ENCODE measurements at regions not wholly inside any gene's neighbourhood (a gene's known extent, or its start where the extent isn't known, plus 50 kb on each side); places are given as distances from the start of the nearest gene placed in this dataset.

DNA sequence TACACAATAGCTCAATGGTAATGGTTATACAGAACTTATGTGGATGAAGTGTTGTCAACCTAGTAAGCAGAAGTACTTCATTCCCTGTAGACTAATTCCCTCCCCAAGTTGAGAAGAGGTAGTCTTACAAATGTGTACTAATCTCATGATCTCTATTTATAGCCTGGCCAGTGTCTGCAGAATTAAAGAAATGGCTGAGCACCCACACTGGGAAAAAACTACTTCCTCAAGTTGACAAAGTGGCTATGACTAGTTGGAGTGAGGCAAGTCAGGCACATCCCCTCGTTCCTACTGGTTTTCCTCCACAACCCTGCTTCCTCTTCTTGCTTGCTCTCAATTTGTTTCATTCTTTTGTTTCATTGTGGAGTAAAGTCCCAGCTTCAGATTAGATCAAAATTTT is 566.7 kb upstream of the ZNF717 start:
- no peak overlapping the region for H3K27ac ChIP-seq (replicated peaks)
- TF ChIP-seq SPI1 (IDR thresholded peaks at IDR 0.05; ENCODE audit: borderline replicate concordance, low read depth) (peak; percentile 17; the same call in 1 of the 2 replicates), POLR2AphosphoS5 (IDR thresholded peaks at IDR 0.05; ENCODE audit: low read depth) (no peak)
- H3K27me3 ChIP-seq (ENCODE audit: insufficient read depth, poor library complexity, severe bottlenecking): no peaks in the 10 kb centered on the region
- peak; percentile 21 to 61 for DNase-seq (ENCODE audit: low read depth in 1 of 2, low spot score in 1 of 2)
- H3K4me3 ChIP-seq (replicated peaks; ENCODE audit: insufficient read depth, low read length): no peak overlapping the region

DNA sequence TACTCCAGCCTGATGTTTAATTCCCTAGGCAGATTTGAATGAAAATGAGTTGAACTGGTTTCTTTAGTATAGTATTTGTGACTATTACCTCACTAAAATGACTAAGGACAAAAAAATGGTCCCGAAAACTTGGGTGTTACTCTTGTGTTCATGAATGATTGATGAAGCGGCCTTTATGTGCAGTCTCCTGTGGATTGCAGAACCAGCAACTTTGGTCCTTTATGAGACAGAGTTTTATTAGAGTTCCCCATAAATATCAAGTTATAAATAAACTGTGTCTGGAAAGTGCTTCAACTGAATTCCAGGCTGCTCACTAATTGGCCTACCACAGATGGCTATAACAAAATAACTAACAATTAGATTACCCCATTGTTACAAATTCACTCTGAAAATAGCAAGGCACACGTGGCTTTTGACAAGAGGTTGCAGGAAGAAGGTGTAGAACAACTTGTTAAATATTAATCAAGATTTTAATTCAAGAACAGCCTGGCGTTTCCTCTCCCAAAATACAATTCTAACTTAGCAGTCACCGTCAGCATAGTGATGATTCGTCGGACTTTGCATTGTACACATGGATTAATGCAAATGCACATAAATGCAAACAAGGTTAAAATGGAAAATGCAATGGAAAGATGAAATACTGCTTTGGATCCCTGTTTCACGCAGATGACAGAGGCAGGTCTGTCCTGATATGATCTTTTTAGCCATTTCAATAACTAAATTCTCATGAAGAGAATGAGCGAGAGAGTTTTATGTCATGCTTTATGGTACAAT is 567.3 kb upstream of the ZNF717 start:
- DNase-seq (ENCODE audit: low read depth in 1 of 2, low spot score in 1 of 2): no peak
- Histone ChIP-seq H3K27ac (replicated peaks) (peak overlapping the region; percentile 27; the same call in 1 of the 2 replicates), H3K4me3 (replicated peaks; ENCODE audit: insufficient read depth, low read length) (no peak overlapping the region), H3K27me3 (ENCODE audit: insufficient read depth, poor library complexity, severe bottlenecking) (no peaks in the 10 kb centered on the region)
- TF ChIP-seq, protein P1, sequence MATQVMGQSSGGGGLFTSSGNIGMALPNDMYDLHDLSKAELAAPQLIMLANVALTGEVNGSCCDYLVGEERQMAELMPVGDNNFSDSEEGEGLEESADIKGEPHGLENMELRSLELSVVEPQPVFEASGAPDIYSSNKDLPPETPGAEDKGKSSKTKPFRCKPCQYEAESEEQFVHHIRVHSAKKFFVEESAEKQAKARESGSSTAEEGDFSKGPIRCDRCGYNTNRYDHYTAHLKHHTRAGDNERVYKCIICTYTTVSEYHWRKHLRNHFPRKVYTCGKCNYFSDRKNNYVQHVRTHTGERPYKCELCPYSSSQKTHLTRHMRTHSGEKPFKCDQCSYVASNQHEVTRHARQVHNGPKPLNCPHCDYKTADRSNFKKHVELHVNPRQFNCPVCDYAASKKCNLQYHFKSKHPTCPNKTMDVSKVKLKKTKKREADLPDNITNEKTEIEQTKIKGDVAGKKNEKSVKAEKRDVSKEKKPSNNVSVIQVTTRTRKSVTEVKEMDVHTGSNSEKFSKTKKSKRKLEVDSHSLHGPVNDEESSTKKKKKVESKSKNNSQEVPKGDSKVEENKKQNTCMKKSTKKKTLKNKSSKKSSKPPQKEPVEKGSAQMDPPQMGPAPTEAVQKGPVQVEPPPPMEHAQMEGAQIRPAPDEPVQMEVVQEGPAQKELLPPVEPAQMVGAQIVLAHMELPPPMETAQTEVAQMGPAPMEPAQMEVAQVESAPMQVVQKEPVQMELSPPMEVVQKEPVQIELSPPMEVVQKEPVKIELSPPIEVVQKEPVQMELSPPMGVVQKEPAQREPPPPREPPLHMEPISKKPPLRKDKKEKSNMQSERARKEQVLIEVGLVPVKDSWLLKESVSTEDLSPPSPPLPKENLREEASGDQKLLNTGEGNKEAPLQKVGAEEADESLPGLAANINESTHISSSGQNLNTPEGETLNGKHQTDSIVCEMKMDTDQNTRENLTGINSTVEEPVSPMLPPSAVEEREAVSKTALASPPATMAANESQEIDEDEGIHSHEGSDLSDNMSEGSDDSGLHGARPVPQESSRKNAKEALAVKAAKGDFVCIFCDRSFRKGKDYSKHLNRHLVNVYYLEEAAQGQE (IDR thresholded peaks at IDR 0.05; ENCODE audit: insufficient replicate concordance, low read depth): no peak
- TF ChIP-seq POLR2AphosphoS5 (IDR thresholded peaks at IDR 0.05; ENCODE audit: low read depth): no peak
- TF ChIP-seq, protein P2, sequence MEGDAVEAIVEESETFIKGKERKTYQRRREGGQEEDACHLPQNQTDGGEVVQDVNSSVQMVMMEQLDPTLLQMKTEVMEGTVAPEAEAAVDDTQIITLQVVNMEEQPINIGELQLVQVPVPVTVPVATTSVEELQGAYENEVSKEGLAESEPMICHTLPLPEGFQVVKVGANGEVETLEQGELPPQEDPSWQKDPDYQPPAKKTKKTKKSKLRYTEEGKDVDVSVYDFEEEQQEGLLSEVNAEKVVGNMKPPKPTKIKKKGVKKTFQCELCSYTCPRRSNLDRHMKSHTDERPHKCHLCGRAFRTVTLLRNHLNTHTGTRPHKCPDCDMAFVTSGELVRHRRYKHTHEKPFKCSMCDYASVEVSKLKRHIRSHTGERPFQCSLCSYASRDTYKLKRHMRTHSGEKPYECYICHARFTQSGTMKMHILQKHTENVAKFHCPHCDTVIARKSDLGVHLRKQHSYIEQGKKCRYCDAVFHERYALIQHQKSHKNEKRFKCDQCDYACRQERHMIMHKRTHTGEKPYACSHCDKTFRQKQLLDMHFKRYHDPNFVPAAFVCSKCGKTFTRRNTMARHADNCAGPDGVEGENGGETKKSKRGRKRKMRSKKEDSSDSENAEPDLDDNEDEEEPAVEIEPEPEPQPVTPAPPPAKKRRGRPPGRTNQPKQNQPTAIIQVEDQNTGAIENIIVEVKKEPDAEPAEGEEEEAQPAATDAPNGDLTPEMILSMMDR (IDR thresholded peaks at IDR 0.05; ENCODE audit: insufficient read depth, low read length): no peak
- no peak for TF ChIP-seq SPI1 (IDR thresholded peaks at IDR 0.05; ENCODE audit: borderline replicate concordance, low read depth)
- TF ChIP-seq GABPA (IDR thresholded peaks at IDR 0.05; ENCODE audit: low read depth): no peak

DNA sequence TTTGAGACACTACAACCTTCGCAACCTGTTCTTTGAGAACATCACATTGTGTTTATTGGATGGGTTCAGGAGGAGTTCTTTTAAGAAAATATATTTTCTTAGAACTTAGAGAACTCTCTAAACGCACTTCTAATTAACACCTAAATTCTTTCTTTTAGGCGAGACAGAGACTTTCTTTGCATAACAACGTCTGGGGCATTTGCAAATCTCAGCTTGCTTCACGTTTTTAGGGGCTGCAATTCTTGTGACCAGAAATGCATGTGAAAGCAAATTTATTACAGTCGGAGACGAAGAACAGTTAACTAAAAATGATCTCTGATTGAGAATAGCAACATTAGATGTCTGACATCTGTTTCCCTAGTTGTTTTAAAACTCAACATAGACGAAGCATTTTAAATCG is 568.3 kb upstream of the ZNF717 start:
- no peak for DNase-seq (ENCODE audit: low read depth in 1 of 2, low spot score in 1 of 2)
- H3K27ac ChIP-seq (replicated peaks): no peak overlapping the region
- no peaks in the 10 kb centered on the region for H3K27me3 ChIP-seq (ENCODE audit: insufficient read depth, poor library complexity, severe bottlenecking)
- H3K4me3 ChIP-seq (replicated peaks; ENCODE audit: insufficient read depth, low read length): no peak overlapping the region
- TF ChIP-seq SPI1 (IDR thresholded peaks at IDR 0.05; ENCODE audit: borderline replicate concordance, low read depth): no peak
- TF ChIP-seq, protein P1 (IDR thresholded peaks at IDR 0.05; ENCODE audit: insufficient replicate concordance, low read depth): no peak
- TF ChIP-seq, protein P2 (IDR thresholded peaks at IDR 0.05; ENCODE audit: insufficient read depth, low read length): no peak
- no peak for TF ChIP-seq GABPA (IDR thresholded peaks at IDR 0.05; ENCODE audit: low read depth)
- no peak for TF ChIP-seq POLR2AphosphoS5 (IDR thresholded peaks at IDR 0.05; ENCODE audit: low read depth)

DNA sequence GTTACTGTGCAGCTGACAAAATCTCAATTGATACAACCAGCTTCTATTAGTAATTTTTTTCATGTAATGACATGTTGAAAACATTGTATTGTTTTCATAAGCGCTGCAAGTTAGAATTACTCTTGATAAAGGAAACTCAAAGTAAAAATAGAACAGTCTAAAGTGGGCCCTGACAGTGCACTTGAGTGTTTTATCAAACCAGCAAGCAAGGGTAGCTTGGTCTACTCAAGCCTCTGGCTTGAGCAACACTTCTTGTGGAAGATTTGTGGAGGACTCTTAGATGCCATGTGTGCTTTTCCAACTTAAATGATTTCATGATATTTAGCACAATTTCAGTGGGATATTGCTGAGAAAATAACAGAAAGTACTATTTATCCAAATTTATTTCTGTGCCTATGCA is 575.7 kb upstream of the ZNF717 start:
- Histone ChIP-seq H3K27ac (replicated peaks) (no peak overlapping the region), H3K4me3 (replicated peaks; ENCODE audit: insufficient read depth, low read length) (no peak overlapping the region), H3K27me3 (ENCODE audit: insufficient read depth, poor library complexity, severe bottlenecking) (no peaks in the 10 kb centered on the region)
- TF ChIP-seq GABPA (IDR thresholded peaks at IDR 0.05; ENCODE audit: low read depth) (no peak), SPI1 (IDR thresholded peaks at IDR 0.05; ENCODE audit: borderline replicate concordance, low read depth) (no peak), POLR2AphosphoS5 (IDR thresholded peaks at IDR 0.05; ENCODE audit: low read depth) (no peak)
- TF ChIP-seq, protein P1 (IDR thresholded peaks at IDR 0.05; ENCODE audit: insufficient replicate concordance, low read depth): no peak
- TF ChIP-seq, protein P2 (IDR thresholded peaks at IDR 0.05; ENCODE audit: insufficient read depth, low read length): no peak
- no peak for DNase-seq (ENCODE audit: low read depth in 1 of 2, low spot score in 1 of 2)

All from HL-60 (cell line).